ENCODE measurements at regions not wholly inside any gene's neighbourhood (a gene's known extent, or its start where the extent isn't known, plus 50 kb on each side); places are given as distances from the start of the nearest gene placed in this dataset.

- Mint-ChIP-seq H3K27me3 (ENCODE audit: low read depth) (no peaks in the 10 kb centered on the region), H3K9me3 (peaks cover 3 to 7% of the 10 kb centered on the region in 2 donors)
Observed at GRCh38 chr16:85416228-85417109, 196.7 kb upstream of the GSE1 start.

GRCh38 chr16:85417156-85417860, 195.8 kb upstream of the GSE1 start:
- H3K9me3 Mint-ChIP-seq: peaks cover 3 to 7% of the 10 kb centered on the region in 2 donors
- peaks cover 2 to 6% of the 10 kb centered on the region in 2 donors for H3K36me3 Mint-ChIP-seq (ENCODE audit: insufficient read depth in 2 of 2)
- ATAC-seq (replicated peaks in 1 of 2) (no peak), DNase-seq (no peak)
- no peak overlapping the region for H3K4me3 Mint-ChIP-seq
- H3K27me3 Mint-ChIP-seq (ENCODE audit: low read depth): no peaks in the 10 kb centered on the region
- H3K4me1 Mint-ChIP-seq (ENCODE audit: low read depth): peaks cover 5% of the 10 kb centered on the region
- no peak overlapping the region for H3K27ac Mint-ChIP-seq

More at GRCh38 chr16:85416228-85417109, 196.7 kb upstream of the GSE1 start:
- peaks cover 2 to 6% of the 10 kb centered on the region in 2 donors for H3K36me3 Mint-ChIP-seq (ENCODE audit: insufficient read depth in 2 of 2)
- no peak overlapping the region for H3K27ac Mint-ChIP-seq
- DNase-seq: peak; percentile 82 to 84
- ATAC-seq (replicated peaks in 1 of 2): peak; percentile 73 to 77
- peak overlapping the region in 1 of 2 donors; percentile 17 for H3K4me3 Mint-ChIP-seq
- H3K4me1 Mint-ChIP-seq (ENCODE audit: low read depth): peaks cover 5% of the 10 kb centered on the region

GRCh38 chr16:85418978-85419491, 194.1 kb upstream of the GSE1 start:
- H3K9me3 Mint-ChIP-seq: peaks cover 0 to 3% of the 10 kb centered on the region in 2 donors
- no peaks in the 10 kb centered on the region for H3K27me3 Mint-ChIP-seq (ENCODE audit: low read depth)
- ATAC-seq (replicated peaks in 1 of 2) (no peak), DNase-seq (no peak)
- peaks cover 2 to 3% of the 10 kb centered on the region in 2 donors for H3K36me3 Mint-ChIP-seq (ENCODE audit: insufficient read depth in 2 of 2)
- no peak overlapping the region for H3K4me3 Mint-ChIP-seq
- no peak overlapping the region for H3K27ac Mint-ChIP-seq
- peaks cover 5% of the 10 kb centered on the region for H3K4me1 Mint-ChIP-seq (ENCODE audit: low read depth)

DNA sequence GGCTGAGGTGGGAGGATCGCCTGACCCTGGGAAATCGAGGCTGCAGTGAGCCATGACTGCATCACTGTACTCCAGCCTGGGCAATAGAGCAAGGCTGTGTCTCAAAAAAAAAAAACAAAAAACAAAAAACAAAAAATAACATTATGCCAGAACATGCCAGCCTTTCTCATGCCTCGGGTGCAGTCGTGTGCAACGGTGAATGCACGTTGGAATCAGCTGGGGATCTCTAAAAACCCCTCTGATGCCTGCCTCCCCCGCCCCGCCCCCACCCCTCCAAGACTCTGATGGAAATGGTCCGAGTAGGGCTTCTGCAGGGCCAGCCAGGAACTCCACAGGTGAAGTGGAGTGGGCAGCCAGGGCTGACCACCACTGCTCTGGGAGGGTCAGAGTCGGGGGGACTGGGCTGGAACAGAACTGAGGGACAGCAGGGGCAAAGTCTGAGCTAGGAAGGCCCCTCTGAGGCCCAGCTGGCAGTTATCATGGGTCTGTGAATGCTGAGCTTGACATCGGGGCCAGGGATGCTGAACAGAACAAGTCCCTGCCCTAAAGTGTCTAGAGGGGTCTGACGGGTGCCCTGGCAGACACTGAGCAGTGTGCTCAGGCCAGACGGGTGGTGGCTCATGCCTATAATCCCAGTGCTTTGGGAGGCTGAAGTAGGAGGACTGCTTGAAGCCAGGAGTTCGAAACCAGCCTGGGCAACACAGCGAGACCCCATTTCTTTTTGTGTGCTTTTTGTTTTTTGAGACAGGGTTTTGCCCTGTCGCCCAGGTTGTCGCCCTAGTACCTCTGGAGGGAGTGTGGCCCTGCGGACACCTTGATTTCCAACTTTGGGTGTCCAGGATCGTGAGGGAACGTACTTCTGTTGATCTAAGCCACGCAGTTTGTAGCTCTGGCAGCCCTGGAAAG, 193.4 kb upstream of the GSE1 start:
- Mint-ChIP-seq H3K36me3 (ENCODE audit: insufficient read depth in 2 of 2) (peaks cover 0 to 3% of the 10 kb centered on the region in 2 donors), H3K9me3 (no peaks in the 10 kb centered on the region), H3K4me3 (no peak overlapping the region), H3K4me1 (ENCODE audit: low read depth) (peaks cover 5% of the 10 kb centered on the region), H3K27ac (no peak overlapping the region), H3K27me3 (ENCODE audit: low read depth) (no peaks in the 10 kb centered on the region)
- no peak for DNase-seq
- ATAC-seq (replicated peaks in 1 of 2): no peak

- H3K36me3 Mint-ChIP-seq (ENCODE audit: insufficient read depth in 2 of 2): no peaks in the 10 kb centered on the region
- H3K9me3 Mint-ChIP-seq: no peaks in the 10 kb centered on the region
- no peak overlapping the region for H3K4me3 Mint-ChIP-seq
- DNase-seq (peak; percentile 72 to 90), ATAC-seq (replicated peaks in 1 of 2) (peak; percentile 72 to 74)
- peaks cover 2% of the 10 kb centered on the region for H3K27me3 Mint-ChIP-seq (ENCODE audit: low read depth)
- peak overlapping the region; percentile 44 for H3K27ac Mint-ChIP-seq
- H3K4me1 Mint-ChIP-seq (ENCODE audit: low read depth): peaks cover 5% of the 10 kb centered on the region
Observed at GRCh38 chr16:85420501-85421337, 192.4 kb upstream of the GSE1 start.

- no peaks in the 10 kb centered on the region for H3K9me3 Mint-ChIP-seq
Observed at GRCh38 chr16:85421338-85422195, 191.6 kb upstream of the GSE1 start.

DNA sequence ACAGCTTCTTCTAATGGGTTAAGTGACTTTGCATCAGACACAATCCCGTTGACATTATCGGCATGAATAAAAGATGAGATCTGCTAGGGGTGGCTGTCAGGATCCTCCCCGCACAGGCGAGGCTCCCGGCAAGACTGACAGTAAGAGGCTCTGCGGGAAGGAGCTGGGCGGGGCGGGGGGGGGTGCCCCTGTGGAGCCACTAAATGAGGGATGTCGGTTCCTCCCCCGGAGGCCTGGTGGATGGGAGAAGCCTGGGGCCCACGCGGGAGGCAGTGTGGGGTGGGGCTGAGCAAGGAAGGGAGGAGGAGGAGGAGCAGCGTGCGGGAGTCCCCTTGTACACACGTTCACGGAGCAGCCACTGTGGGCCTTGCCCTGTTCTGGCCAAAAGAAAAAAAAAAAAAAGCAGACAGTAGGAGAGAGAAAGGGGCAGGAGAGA, 190.9 kb upstream of the GSE1 start:
- Mint-ChIP-seq H3K9me3 (no peaks in the 10 kb centered on the region), H3K4me1 (ENCODE audit: low read depth) (no peaks in the 10 kb centered on the region), H3K27me3 (ENCODE audit: low read depth) (peaks cover 13% of the 10 kb centered on the region), H3K36me3 (ENCODE audit: insufficient read depth in 2 of 2) (no peaks in the 10 kb centered on the region), H3K4me3 (no peak overlapping the region), H3K27ac (no peak overlapping the region)
- DNase-seq: no peak
- no peak for ATAC-seq (replicated peaks in 1 of 2)

More at GRCh38 chr16:85421338-85422195, 191.6 kb upstream of the GSE1 start:
- Mint-ChIP-seq H3K4me3 (no peak overlapping the region), H3K27ac (no peak overlapping the region), H3K4me1 (ENCODE audit: low read depth) (peaks cover 1% of the 10 kb centered on the region), H3K36me3 (ENCODE audit: insufficient read depth in 2 of 2) (no peaks in the 10 kb centered on the region), H3K27me3 (ENCODE audit: low read depth) (peaks cover 10% of the 10 kb centered on the region)
- no peak for DNase-seq
- no peak for ATAC-seq (replicated peaks in 1 of 2)

- Mint-ChIP-seq H3K4me3 (no peak overlapping the region), H3K27ac (no peak overlapping the region), H3K9me3 (no peaks in the 10 kb centered on the region), H3K36me3 (ENCODE audit: insufficient read depth in 2 of 2) (no peaks in the 10 kb centered on the region), H3K4me1 (ENCODE audit: low read depth) (no peaks in the 10 kb centered on the region), H3K27me3 (ENCODE audit: low read depth) (peaks cover 13% of the 10 kb centered on the region)
- DNase-seq (no peak), ATAC-seq (replicated peaks in 1 of 2) (no peak)
Observed at GRCh38 chr16:85422632-85423550, 190.2 kb upstream of the GSE1 start.

- no peak for DNase-seq
- H3K36me3 Mint-ChIP-seq (ENCODE audit: insufficient read depth in 2 of 2): no peaks in the 10 kb centered on the region
- no peaks in the 10 kb centered on the region for H3K9me3 Mint-ChIP-seq
Observed at GRCh38 chr16:85423631-85424030, 189.5 kb upstream of the GSE1 start.

DNA sequence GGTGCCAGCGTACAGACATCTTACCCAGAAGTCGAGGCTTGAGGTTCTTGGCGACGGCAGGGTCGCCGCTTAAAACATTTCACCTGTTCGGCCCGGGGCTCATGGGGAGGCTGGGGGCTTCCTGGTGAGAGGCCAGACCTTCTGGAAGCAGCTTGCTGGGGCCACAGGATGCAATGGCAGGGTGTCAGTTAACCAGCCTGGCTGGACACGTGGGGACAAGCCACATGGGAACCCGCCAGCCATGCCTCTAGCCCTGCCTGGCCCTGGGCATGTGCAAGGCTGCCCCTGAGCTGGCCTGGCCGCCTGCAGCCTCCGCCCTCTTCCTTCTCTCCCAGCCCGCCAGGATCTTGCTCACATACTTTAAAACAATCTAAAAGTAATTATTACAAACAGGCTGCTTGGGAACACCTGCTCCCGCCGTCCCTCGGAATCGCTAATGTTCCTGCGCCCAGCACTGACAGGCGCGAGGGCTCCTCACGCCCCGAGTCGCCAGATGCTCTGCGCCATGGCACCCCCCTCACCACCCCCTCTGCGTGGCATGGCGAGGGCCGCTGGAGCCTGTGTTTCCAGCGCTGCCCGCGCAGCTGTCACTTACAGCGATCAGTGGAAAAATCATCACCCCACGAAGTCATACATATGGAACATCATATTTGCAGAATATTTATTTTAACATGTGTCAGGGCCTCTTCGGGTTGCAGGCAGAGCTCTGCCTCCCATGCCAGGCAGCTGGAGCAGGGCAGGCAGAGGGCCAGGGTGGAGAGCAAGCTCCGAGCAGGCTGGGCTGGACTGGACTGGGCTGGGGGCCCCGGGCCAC, 188.7 kb upstream of the GSE1 start:
- DNase-seq: no peak

More at GRCh38 chr16:85423631-85424030, 189.5 kb upstream of the GSE1 start:
- Mint-ChIP-seq H3K4me3 (no peak overlapping the region), H3K4me1 (ENCODE audit: low read depth) (no peaks in the 10 kb centered on the region), H3K27ac (no peak overlapping the region), H3K27me3 (ENCODE audit: low read depth) (peaks cover 13% of the 10 kb centered on the region)
- ATAC-seq (replicated peaks in 1 of 2): no peak

More for the DNA sequence above, 188.7 kb upstream of the GSE1 start:
- ATAC-seq (replicated peaks in 1 of 2): no peak
- Mint-ChIP-seq H3K27me3 (ENCODE audit: low read depth) (peaks cover 13% of the 10 kb centered on the region), H3K27ac (no peak overlapping the region), H3K9me3 (no peaks in the 10 kb centered on the region), H3K4me3 (no peak overlapping the region), H3K4me1 (ENCODE audit: low read depth) (no peaks in the 10 kb centered on the region), H3K36me3 (ENCODE audit: insufficient read depth in 2 of 2) (no peaks in the 10 kb centered on the region)

All from activated T-cell treated with anti-CD3 and anti-CD28 coated beads, Interleukin-2, amount 50 U/mL, for 72 hours (primary cell).